IMR-90 (cell line): ENCODE measurements at regions not wholly inside any gene's neighbourhood (a gene's known extent, or its start where the extent isn't known, plus 50 kb on each side); places are given as distances from the start of the nearest gene placed in this dataset.

Source experiments
- ATAC-seq: fragments of 200-7000 bp; cut with Tn5 transposase; 2 replicates; pipeline ENCODE4 v1.9.1; 2020; ENCODE audit warnings: low read depth, mild to moderate bottlenecking, moderate library complexity
- BruUV-seq: library from RNA; stranded (reverse); fragments of 400-500 nt; replicated peaks from 2 replicates; lab custom pipeline; 2021; lab: Mats Ljungman, UMichigan
- CTCF ChIA-PET: fragments of 300-600 bp; formaldehyde crosslinking; extraction: SDS; loops from one replicate; lab custom pipeline; 2021; ENCODE audit warnings: antibody characterized with exemption; lab: Yijun Ruan, JAX
- POLR2A ChIA-PET: fragments of 300-600 bp; sonication (Branson Sonifier 250); formaldehyde crosslinking; loops from one replicate; lab custom pipeline; 2022; ENCODE audit warnings: antibody characterized with exemption; ENCODE audit not compliant: unreplicated experiment; lab: Charles Lee
- DNase-seq: peaks from one replicate; pipeline ENCODE4 v3.0.0; 2013
- H2AFZ ChIP-seq: replicated peaks from 2 replicates; pipeline ENCODE3; 2013; ENCODE audit warnings: low read length, mild to moderate bottlenecking; ENCODE audit not compliant: poor library complexity
- H2AK5ac ChIP-seq: 2 replicates; pipeline ENCODE4 v1.6.1; 2013; ENCODE audit warnings: low read depth, low read length, inconsistent platforms
- H2AK9ac ChIP-seq: replicated peaks from 2 replicates; pipeline ENCODE3; 2013; ENCODE audit warnings: mild to moderate bottlenecking, low read depth, low read length, moderate library complexity; ENCODE audit not compliant: poor library complexity
- H2BK120ac ChIP-seq: 2 replicates; pipeline ENCODE4 v1.6.1; 2013; ENCODE audit warnings: low read depth, low read length, inconsistent platforms
- H2BK15ac ChIP-seq: 3 replicates; pipeline ENCODE4 v1.6.1; 2013; ENCODE audit warnings: low read depth, low read length, inconsistent platforms
- H2BK20ac ChIP-seq: 2 replicates; pipeline ENCODE4 v1.6.1; 2013; ENCODE audit warnings: low read depth, mild to moderate bottlenecking, inconsistent platforms, low read length, moderate library complexity
- H2BK5ac ChIP-seq: 2 replicates; pipeline ENCODE4 v1.6.1; 2013; ENCODE audit warnings: mild to moderate bottlenecking, low read depth, low read length, inconsistent platforms; ENCODE audit not compliant: poor library complexity, severe bottlenecking
- H3K14ac ChIP-seq: replicated peaks from 2 replicates; pipeline ENCODE4 v1.6.1; 2013; ENCODE audit warnings: low read depth, low read length, inconsistent platforms
- H3K18ac ChIP-seq: 2 replicates; pipeline ENCODE4 v1.6.1; 2013; ENCODE audit warnings: low read depth, low read length, control low read depth
- H3K23ac ChIP-seq: 2 replicates; pipeline ENCODE4 v1.6.1; 2013; ENCODE audit warnings: low read depth, low read length, inconsistent platforms
- H3K27ac ChIP-seq: 2 replicates; pipeline ENCODE4 v1.5.1; 2013; ENCODE audit warnings: mild to moderate bottlenecking, control low read depth, low read length; ENCODE audit not compliant: insufficient read depth
- H3K27me3 ChIP-seq: 2 replicates; pipeline ENCODE4 v1.6.1; 2013; ENCODE audit warnings: low read length; ENCODE audit not compliant: control insufficient read depth, insufficient read depth
- H3K36me3 ChIP-seq: 2 replicates; pipeline ENCODE4 v1.6.1; 2013; ENCODE audit warnings: low read length, mixed read lengths; ENCODE audit not compliant: control insufficient read depth, insufficient read depth
- H3K4ac ChIP-seq: 2 replicates; pipeline ENCODE4 v1.6.1; 2013; ENCODE audit warnings: low read depth, low read length, inconsistent platforms
- H3K4me1 ChIP-seq: 2 replicates; pipeline ENCODE4 v1.6.1; 2013; ENCODE audit warnings: low read length, mixed read lengths; ENCODE audit not compliant: control insufficient read depth, insufficient read depth
- H3K4me2 ChIP-seq: 2 replicates; pipeline ENCODE4 v1.6.1; 2013; ENCODE audit warnings: low read depth, mild to moderate bottlenecking, control low read depth, low read length, moderate library complexity
- H3K4me3 ChIP-seq: 2 replicates; pipeline ENCODE4 v1.5.1; 2013; ENCODE audit warnings: low read depth, mild to moderate bottlenecking, control low read depth, low read length, moderate library complexity; ENCODE audit not compliant: insufficient read depth
- H3K56ac ChIP-seq: 2 replicates; pipeline ENCODE4 v1.6.1; 2013; ENCODE audit warnings: low read length, inconsistent platforms; ENCODE audit not compliant: insufficient read depth; ENCODE audit errors: extremely low read depth
- H3K79me1 ChIP-seq, 2 experiments: 2 replicates each; pipeline ENCODE4 v1.6.1; 2013; ENCODE audit warnings: low read length in 2 of 2, inconsistent platforms in 1 of 2, low read depth in 1 of 2
- H3K9ac ChIP-seq: 2 replicates; pipeline ENCODE4 v1.6.1; 2013; ENCODE audit warnings: low read depth, low read length, control low read depth
- H3K9me1 ChIP-seq: 2 replicates; pipeline ENCODE4 v1.6.1; 2013; ENCODE audit warnings: low read length, inconsistent platforms; ENCODE audit not compliant: insufficient read depth
- H3K9me3 ChIP-seq: 2 replicates; pipeline ENCODE4 v1.6.1; 2013; ENCODE audit warnings: low read length; ENCODE audit not compliant: control insufficient read depth, insufficient read depth
- H4K20me1 ChIP-seq: 2 replicates; pipeline ENCODE4 v1.6.1; 2013; ENCODE audit warnings: low read length, inconsistent platforms; ENCODE audit not compliant: insufficient read depth
- H4K5ac ChIP-seq: 2 replicates; pipeline ENCODE4 v1.6.1; 2013; ENCODE audit warnings: mild to moderate bottlenecking, low read depth, low read length, control low read depth
- H4K8ac ChIP-seq, 2 experiments: 2 replicates each; pipeline ENCODE4 v1.6.1; 2013; ENCODE audit warnings: low read depth in 2 of 2, low read length in 2 of 2, control low read depth in 1 of 2, inconsistent platforms in 1 of 2
- H4K91ac ChIP-seq: 2 replicates; pipeline ENCODE4 v1.6.1; 2013; ENCODE audit warnings: low read depth, low read length, inconsistent platforms; ENCODE audit not compliant: insufficient read depth
- BHLHE40 ChIP-seq: fragments of 150-350 bp; IDR thresholded peaks from 2 replicates; pipeline ENCODE4 v1.6.1; 2016; ENCODE audit warnings: mild to moderate bottlenecking, low read depth, low read length
- CEBPB ChIP-seq: IDR thresholded peaks from 2 replicates; pipeline ENCODE4 v1.6.1; 2012; ENCODE audit warnings: low read depth, low read length, improper control_type of control experiment
- CHD1 ChIP-seq: IDR thresholded peaks from 2 replicates; pipeline ENCODE4 v1.6.1; 2012; ENCODE audit warnings: low read depth, low read length, improper control_type of control experiment
- CTCF ChIP-seq: conservative IDR thresholded peaks from 2 replicates; pipeline ENCODE4 v1.5.1; 2012; ENCODE audit warnings: mild to moderate bottlenecking, low read depth, low read length, improper control_type of control experiment
- FOS ChIP-seq: fragments of 150-350 bp; IDR thresholded peaks from 2 replicates; pipeline ENCODE4 v1.6.1; 2016; ENCODE audit warnings: low read depth, low read length
- MAFK ChIP-seq: IDR thresholded peaks from 2 replicates; pipeline ENCODE4 v1.6.1; 2012; ENCODE audit warnings: low read depth, low read length, improper control_type of control experiment
- MAZ ChIP-seq: IDR thresholded peaks from 2 replicates; pipeline ENCODE4 v1.6.1; 2012; ENCODE audit warnings: low read depth, mild to moderate bottlenecking, low read length, improper control_type of control experiment, moderate library complexity, borderline replicate concordance
- MXI1 ChIP-seq: IDR thresholded peaks from 2 replicates; pipeline ENCODE4 v1.6.1; 2012; ENCODE audit warnings: low read depth, mild to moderate bottlenecking, low read length, moderate library complexity, borderline replicate concordance
- NFE2L2 ChIP-seq: fragments of 150-350 bp; IDR thresholded peaks from 2 replicates; pipeline ENCODE4 v1.6.1; 2016; ENCODE audit warnings: low read depth, mild to moderate bottlenecking, low read length
- POLR2A ChIP-seq: IDR thresholded peaks from 2 replicates; pipeline ENCODE4 v1.6.1; 2012; ENCODE audit warnings: mild to moderate bottlenecking, low read depth, low read length
- RAD21 ChIP-seq: IDR thresholded peaks from 2 replicates; pipeline ENCODE4 v1.6.1; 2012; ENCODE audit warnings: low read length, improper control_type of control experiment
- RCOR1 ChIP-seq: IDR thresholded peaks from 2 replicates; pipeline ENCODE4 v1.6.1; 2012; ENCODE audit warnings: mild to moderate bottlenecking, low read length, improper control_type of control experiment; ENCODE audit not compliant: insufficient replicate concordance
- RFX5 ChIP-seq: IDR thresholded peaks from 2 replicates; pipeline ENCODE4 v1.8.0; 2012; ENCODE audit warnings: low read depth, mild to moderate bottlenecking, low read length, moderate library complexity
- SMC3 ChIP-seq: fragments of 150-350 bp; IDR thresholded peaks from 2 replicates; pipeline ENCODE4 v1.6.1; 2016; ENCODE audit warnings: low read depth, mild to moderate bottlenecking, antibody characterized with exemption, low read length, moderate library complexity
- USF2 ChIP-seq: fragments of 150-350 bp; IDR thresholded peaks from 2 replicates; pipeline ENCODE4 v1.6.1; 2017; ENCODE audit warnings: mild to moderate bottlenecking, antibody characterized with exemption, low read length, low read depth
- WGBS, 2 experiments: methylation state at CpG; one replicate each; pipeline versions ENCODE4 v1.1.5 to v1.1.7; 2013; ENCODE audit warnings: missing lambda C conversion rate in 2 of 2; ENCODE audit not compliant: insufficient read length in 1 of 2; ENCODE audit errors: extremely low coverage in 2 of 2; 5-methylcytosine and 5-hydroxymethylcytosine counted together
- dilution Hi-C: fragments of 300-500 bp; cut with HindIII; formaldehyde crosslinking; loops from one replicate; pipeline ENCODE4 v1.14.3; 2018; ENCODE audit warnings: low sequenced_read_pairs; ENCODE audit not compliant: unreplicated experiment
- in situ Hi-C: fragments of 300-500 bp; cut with MboI; formaldehyde crosslinking; loops from 3 replicates; pipeline ENCODE4 v1.14.3; 2019; ENCODE audit warnings: low sequenced_read_pairs, inconsistent platforms, mixed read lengths
- intact Hi-C: fragments of 100-400 bp; cut with micrococcal nuclease; formaldehyde crosslinking; loops from 2 replicates; pipeline ENCODE4 v1.10.0; 2022
- TF ChIP-seq, protein P1 (sequence below): fragments of 150-350 bp; IDR thresholded peaks from 2 replicates; pipeline ENCODE4 v1.6.1; 2016; ENCODE audit warnings: low read depth, mild to moderate bottlenecking, low read length, moderate library complexity, borderline replicate concordance

DNA sequence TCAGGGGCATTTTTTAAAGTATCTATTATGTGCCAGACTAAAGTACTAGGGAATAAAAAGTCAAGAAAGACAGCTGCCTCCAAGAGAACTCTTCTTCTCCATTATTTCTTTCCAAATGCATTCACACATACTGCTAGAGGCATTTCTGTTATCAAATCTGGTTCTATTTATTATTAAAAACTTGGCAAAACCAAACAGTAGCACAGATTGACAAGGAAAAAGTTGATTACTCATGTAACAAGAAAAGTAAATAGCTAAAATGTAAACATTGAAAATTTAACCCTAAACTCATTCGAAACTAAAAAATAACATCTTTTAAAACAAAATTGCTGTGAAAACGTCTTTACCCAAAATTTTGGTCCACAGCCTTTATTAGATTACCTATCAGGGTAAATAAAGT lies 132.9 kb upstream of the GUCY1A2 start:
- H3K4me1 ChIP-seq, result no peaks in the 10 kb centered on the region
- ChIA-PET CTCF (no interaction called here), POLR2A (no interaction called here)
- no peaks in the 10 kb centered on the region for H3K27me3 ChIP-seq
- H3K14ac ChIP-seq, result no peak overlapping the region
- H3K27ac ChIP-seq, result no peak overlapping the region
- no peak overlapping the region for H3K18ac ChIP-seq
- intact Hi-C loops (no loop called here), in situ Hi-C loops (no loop called here), dilution Hi-C loops (no loop called here)
- no peaks in the 10 kb centered on the region for H3K9me1 ChIP-seq
- ATAC-seq, result no peak
- no peak overlapping the region for H4K5ac ChIP-seq
- WGBS, 2 experiments, result no CpG with 5 or more reads among the region's 2 CpGs
- H4K20me1 ChIP-seq, result no peaks in the 10 kb centered on the region
- no TSS peak for BruUV-seq
- H2AK5ac ChIP-seq, result no peak overlapping the region
- H2BK120ac ChIP-seq, result no peak overlapping the region
- H4K91ac ChIP-seq, result no peak overlapping the region
- H2BK20ac ChIP-seq, result no peak overlapping the region
- H3K79me1 ChIP-seq, result no peaks in the 10 kb centered on the region
- H2BK5ac ChIP-seq, result no peak overlapping the region
- no peak overlapping the region for H4K8ac ChIP-seq
- no peaks in the 10 kb centered on the region; the same call in 1 of the 2 replicates for H3K9me3 ChIP-seq
- no peak overlapping the region for H2AFZ ChIP-seq
- TF ChIP-seq USF2 (no peak), CEBPB (no peak), BHLHE40 (no peak), MAZ (no peak), POLR2A (no peak), MXI1 (no peak), RCOR1 (no peak), RAD21 (no peak), FOS (no peak), MAFK (no peak), NFE2L2 (no peak), SMC3 (no peak), RFX5 (no peak), CHD1 (no peak), CTCF (no peak)
- TF ChIP-seq, protein P1, sequence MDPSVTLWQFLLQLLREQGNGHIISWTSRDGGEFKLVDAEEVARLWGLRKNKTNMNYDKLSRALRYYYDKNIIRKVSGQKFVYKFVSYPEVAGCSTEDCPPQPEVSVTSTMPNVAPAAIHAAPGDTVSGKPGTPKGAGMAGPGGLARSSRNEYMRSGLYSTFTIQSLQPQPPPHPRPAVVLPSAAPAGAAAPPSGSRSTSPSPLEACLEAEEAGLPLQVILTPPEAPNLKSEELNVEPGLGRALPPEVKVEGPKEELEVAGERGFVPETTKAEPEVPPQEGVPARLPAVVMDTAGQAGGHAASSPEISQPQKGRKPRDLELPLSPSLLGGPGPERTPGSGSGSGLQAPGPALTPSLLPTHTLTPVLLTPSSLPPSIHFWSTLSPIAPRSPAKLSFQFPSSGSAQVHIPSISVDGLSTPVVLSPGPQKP, result no peak
- H2BK15ac ChIP-seq, result no peak overlapping the region
- no peak overlapping the region for H3K9ac ChIP-seq
- DNase-seq, result no peak
- no peak overlapping the region for H3K23ac ChIP-seq
- no peak overlapping the region for H3K56ac ChIP-seq
- H3K4me2 ChIP-seq, result no peak overlapping the region
- no peak overlapping the region for H2AK9ac ChIP-seq
- no peak overlapping the region for H3K4ac ChIP-seq
- H3K4me3 ChIP-seq, result no peak overlapping the region
- no peaks in the 10 kb centered on the region for H3K36me3 ChIP-seq
